Common myeloid progenitor, CD34-positive (primary cell): ENCODE measurements at regions not wholly inside any gene's neighbourhood (a gene's known extent, or its start where the extent isn't known, plus 50 kb on each side); places are given as distances from the start of the nearest gene placed in this dataset.
"Not testable (repeated sequence)": the region's sequence is repeated elsewhere in the genome, so short reads cannot be mapped to it uniquely, and the experiment has no call there.

Source experiments
- CTCF ChIA-PET: fragments of 350-600 bp; sonication (Branson Sonifier 250); formaldehyde crosslinking; loops from one replicate; lab custom pipeline; 2021; ENCODE audit warnings: antibody characterized with exemption; lab: Charles Lee
- POLR2A ChIA-PET: fragments of 350-600 bp; sonication (Branson Sonifier 250); formaldehyde crosslinking; loops from one replicate; lab custom pipeline; 2021; ENCODE audit warnings: antibody characterized with exemption; lab: Charles Lee
- DNase-seq, 3 donors: peaks; one replicate each; pipeline versions ENCODE4 v3.0.0 to v3.0.0-alpha.2; 2013
- H3K27ac ChIP-seq, 2 experiments: 1 replicate in 1 of 2; 2 replicates in 1 of 2; pipeline ENCODE4 v1.7.0; 2013; ENCODE audit warnings: inconsistent platforms in 2 of 2, low read length in 2 of 2, mild to moderate bottlenecking in 2 of 2, low read depth in 1 of 2, moderate library complexity in 1 of 2; ENCODE audit not compliant: severe bottlenecking in 2 of 2, insufficient read depth in 1 of 2, poor library complexity in 1 of 2
- H3K27me3 ChIP-seq, 5 experiments: replicated peaks in 2 of 5; 1 replicate in 3 of 5; 2 replicates in 2 of 5; pipeline versions ENCODE4 v1.6.1 to v1.7.0; 2013; ENCODE audit warnings: low read length in 4 of 5, mild to moderate bottlenecking in 2 of 5, moderate library complexity in 2 of 5, inconsistent platforms in 1 of 5; ENCODE audit not compliant: insufficient read depth in 5 of 5, control insufficient read depth in 4 of 5
- H3K36me3 ChIP-seq, 4 experiments: 1 replicate in 2 of 4; 2 replicates in 2 of 4; pipeline versions ENCODE4 v1.6.1 to v1.7.0; 2013; ENCODE audit warnings: low read length in 3 of 4, control low read depth in 1 of 4, mild to moderate bottlenecking in 1 of 4; ENCODE audit not compliant: control insufficient read depth in 4 of 4, insufficient read depth in 4 of 4
- H3K4me1 ChIP-seq, 4 experiments: 1 replicate in 3 of 4; 2 replicates in 1 of 4; pipeline versions ENCODE4 v1.6.1 to v1.7.1; 2013; ENCODE audit warnings: low read length in 3 of 4, mild to moderate bottlenecking in 3 of 4, control low read depth in 1 of 4, inconsistent platforms in 1 of 4, moderate library complexity in 1 of 4; ENCODE audit not compliant: control insufficient read depth in 4 of 4, insufficient read depth in 4 of 4; ENCODE audit errors: control extremely low read depth in 1 of 4
- H3K4me3 ChIP-seq, 7 experiments: 1 replicate in 4 of 7; 2 replicates in 3 of 7; pipeline versions ENCODE4 v1.5.1 to v1.7.0; 2013; ENCODE audit warnings: mild to moderate bottlenecking in 7 of 7, low read length in 6 of 7, moderate library complexity in 6 of 7, inconsistent platforms in 2 of 7, low read depth in 2 of 7, control low read depth in 1 of 7; ENCODE audit not compliant: insufficient read depth in 4 of 7, control insufficient read depth in 1 of 7; ENCODE audit errors: extremely low read depth in 1 of 7
- H3K9me3 ChIP-seq, 5 experiments: 1 replicate in 4 of 5; 2 replicates in 1 of 5; pipeline versions ENCODE4 v1.6.1 to v1.7.1; 2013; ENCODE audit warnings: low read length in 4 of 5, mild to moderate bottlenecking in 2 of 5, inconsistent platforms in 1 of 5, low read depth in 1 of 5, moderate library complexity in 1 of 5; ENCODE audit not compliant: control insufficient read depth in 4 of 5, insufficient read depth in 2 of 5; ENCODE audit errors: control extremely low read depth in 1 of 5
- WGBS: methylation state at CpG from one replicate; pipeline ENCODE4 v1.1.5; 2013; ENCODE audit not compliant: insufficient coverage; 5-methylcytosine and 5-hydroxymethylcytosine counted together

DNA sequence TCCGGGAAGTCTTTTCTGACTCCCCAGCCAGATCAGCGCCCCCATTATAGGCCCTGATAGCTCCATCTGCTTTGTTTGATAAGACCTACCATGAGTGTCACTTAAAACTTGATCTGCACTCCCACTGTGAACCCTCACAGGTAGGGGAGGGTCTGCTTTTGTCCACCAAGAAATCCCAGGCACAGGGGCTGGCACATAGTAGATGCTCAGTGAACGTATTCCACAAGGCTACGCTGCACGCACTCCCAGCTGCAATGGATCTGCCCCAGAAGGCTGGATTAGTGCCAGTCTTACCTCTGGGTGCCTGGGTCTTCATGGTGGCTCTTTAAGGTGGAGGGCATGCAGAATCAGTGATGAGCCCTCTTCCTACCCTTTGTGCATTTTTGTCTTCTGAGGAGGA is 447.1 kb downstream of the PTPRU start:
- Histone ChIP-seq H3K4me3 (no peak overlapping the region), H3K36me3 (no peaks in the 10 kb centered on the region), H3K9me3 (no peaks in the 10 kb centered on the region), H3K4me1 (peaks cover 2 to 7% (median 2%) of the 10 kb centered on the region in 4 experiments), H3K27ac (no peak overlapping the region), H3K27me3 (peaks cover 0 to 6% (median 0%) of the 10 kb centered on the region in 5 experiments)
- ChIA-PET CTCF (interaction anchor here (0.5 kb wide), 1 partner anchor 506 kb away, joined by 3 read pairs; no protein-coding TSS in a partner anchor), POLR2A (no interaction called here)
- no peak for DNase-seq
- WGBS, result 98% methylated on average over 5 of the region's 5 CpGs

DNA sequence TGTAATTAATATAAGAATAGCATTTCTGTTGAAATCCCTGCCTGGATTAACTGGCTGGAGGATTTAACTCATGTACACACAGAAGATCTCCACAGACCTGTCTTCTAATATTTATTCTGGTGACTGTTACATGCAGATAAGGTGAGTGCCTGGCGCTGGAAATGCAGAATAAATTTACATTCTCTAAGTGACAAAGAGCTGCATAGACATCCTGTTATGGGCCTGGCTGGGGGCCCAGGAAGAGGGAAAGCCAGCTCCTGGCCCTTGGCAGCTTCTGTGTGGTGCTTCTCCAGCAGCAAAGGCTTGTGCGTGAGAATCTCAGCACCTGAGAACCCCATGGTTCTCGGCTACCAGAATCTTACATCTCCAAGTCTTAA is 446.6 kb downstream of the PTPRU start:
- peaks cover 0 to 6% (median 0%) of the 10 kb centered on the region in 5 experiments for H3K27me3 ChIP-seq
- no peak for DNase-seq
- no peaks in the 10 kb centered on the region for H3K36me3 ChIP-seq
- no peaks in the 10 kb centered on the region for H3K9me3 ChIP-seq
- H3K4me3 ChIP-seq, result no peak overlapping the region
- POLR2A ChIA-PET, result no interaction called here
- H3K4me1 ChIP-seq, result peaks cover 0 to 4% (median 0%) of the 10 kb centered on the region in 4 experiments
- 29% methylated on average over 1 of the region's 3 CpGs for WGBS
- CTCF ChIA-PET, result interaction anchor here (0.5 kb wide), 1 partner anchor 505 kb away, joined by 3 read pairs; no protein-coding TSS in a partner anchor
- no peak overlapping the region for H3K27ac ChIP-seq

DNA sequence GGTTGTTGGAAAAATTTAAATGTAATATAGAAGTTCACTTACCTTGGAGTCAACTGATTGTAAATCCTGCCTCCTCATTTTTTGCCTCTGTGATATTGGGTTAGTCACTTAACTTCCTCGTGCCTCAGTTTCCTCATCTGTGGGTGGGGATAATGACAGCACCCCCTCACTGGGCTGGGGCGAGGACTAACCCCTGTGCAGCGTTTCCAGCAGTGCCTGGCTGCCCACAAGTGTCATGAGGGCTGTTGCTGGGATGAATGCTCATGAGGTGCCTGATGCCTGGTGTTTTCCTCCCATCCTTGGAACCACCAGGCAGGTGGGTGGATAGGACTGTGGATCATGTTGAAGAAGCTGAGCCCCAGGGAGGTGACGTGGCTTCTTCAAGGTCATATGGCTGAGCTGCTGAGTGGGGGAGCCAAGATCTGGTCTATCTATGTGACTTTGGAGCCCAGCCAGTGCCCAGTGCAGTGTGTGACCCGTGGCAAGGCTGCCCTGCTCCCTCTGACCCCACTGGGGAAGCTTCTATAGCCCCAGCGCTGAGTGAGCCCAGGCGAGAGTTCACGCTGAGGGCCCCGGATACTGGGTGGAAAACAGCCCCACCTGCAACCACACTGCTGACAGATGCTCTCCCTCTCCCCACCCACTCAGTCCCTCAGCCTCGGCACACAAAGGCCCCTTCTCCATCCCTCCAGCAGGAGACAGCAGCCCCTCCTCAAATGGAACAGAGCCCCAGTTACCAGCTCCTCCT is 446.0 kb downstream of the PTPRU start:
- H3K27me3 ChIP-seq, result peaks cover 0 to 6% (median 0%) of the 10 kb centered on the region in 5 experiments
- no peaks in the 10 kb centered on the region for H3K36me3 ChIP-seq
- ChIA-PET CTCF (no interaction called here), POLR2A (no interaction called here)
- no peak overlapping the region for H3K27ac ChIP-seq
- peaks cover 0 to 4% (median 0%) of the 10 kb centered on the region in 4 experiments for H3K4me1 ChIP-seq
- WGBS, result 78% methylated on average over 6 of the region's 10 CpGs
- DNase-seq, result no peak
- no peaks in the 10 kb centered on the region for H3K9me3 ChIP-seq
- no peak overlapping the region for H3K4me3 ChIP-seq

DNA sequence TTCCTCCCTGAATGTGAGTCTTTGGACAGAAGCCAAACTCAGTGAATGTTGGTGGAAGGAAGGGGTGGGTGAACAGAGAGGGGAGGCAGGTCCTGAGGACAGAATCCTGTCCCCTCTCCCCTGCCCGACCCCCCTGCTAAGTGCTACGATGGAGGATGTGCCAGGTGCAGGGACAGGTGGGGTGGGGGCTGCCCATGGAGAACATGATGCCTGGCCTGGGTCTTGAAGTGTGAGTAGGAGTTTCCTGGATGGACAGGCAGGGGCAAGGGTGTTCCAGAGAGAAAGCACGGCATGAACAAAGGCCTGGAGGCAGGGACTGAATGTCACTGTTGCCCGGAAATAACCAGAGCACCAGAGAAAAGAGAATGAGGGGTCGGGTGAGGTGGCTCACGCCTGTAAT is 445.1 kb downstream of the PTPRU start:
- H3K36me3 ChIP-seq, DNase-seq, H3K4me3 ChIP-seq, H3K27me3 ChIP-seq, H3K27ac ChIP-seq, CTCF ChIA-PET, POLR2A ChIA-PET, H3K4me1 ChIP-seq, H3K9me3 ChIP-seq: not testable (repeated sequence)
- WGBS, result 76% methylated on average over 2 of the region's 6 CpGs

DNA sequence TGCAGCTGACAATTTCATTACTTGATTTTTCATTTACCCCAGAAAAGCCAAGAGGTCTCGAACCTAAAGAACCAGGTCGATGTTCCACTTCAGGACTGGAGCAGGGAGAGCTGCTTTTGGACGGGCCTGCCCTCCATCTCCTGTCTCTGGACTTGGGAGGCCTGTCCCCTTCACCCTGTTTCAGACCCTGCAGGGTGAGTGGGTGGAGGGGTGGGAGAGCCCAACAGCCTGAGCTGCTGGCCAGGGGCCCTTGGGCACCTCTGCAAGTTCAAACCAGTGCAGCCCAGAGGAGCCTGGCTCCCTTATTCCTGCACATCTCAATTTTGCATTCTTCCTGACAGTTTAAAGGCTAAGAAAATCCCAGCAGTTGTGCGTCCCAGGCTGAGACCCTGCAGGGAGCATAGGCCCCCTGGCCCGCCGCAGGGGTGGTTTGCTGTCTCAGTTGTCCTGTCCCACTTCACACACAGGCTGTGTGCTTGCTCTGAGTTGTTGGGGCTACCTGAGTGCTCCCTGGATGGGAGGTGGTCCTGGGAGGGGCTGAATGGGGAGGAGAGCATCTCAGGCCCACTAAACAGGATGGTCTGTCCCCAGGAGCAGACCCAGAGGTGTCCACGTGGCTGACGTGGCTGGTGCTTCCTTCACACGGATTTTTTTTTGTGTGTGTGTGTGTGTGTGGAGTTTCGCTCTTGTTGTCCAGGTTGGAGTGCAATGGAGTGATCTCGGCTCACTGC is 443.7 kb downstream of the PTPRU start:
- 100% methylated on average over 5 of the region's 11 CpGs for WGBS
- ChIA-PET POLR2A (no interaction called here), CTCF (no interaction called here)

DNA sequence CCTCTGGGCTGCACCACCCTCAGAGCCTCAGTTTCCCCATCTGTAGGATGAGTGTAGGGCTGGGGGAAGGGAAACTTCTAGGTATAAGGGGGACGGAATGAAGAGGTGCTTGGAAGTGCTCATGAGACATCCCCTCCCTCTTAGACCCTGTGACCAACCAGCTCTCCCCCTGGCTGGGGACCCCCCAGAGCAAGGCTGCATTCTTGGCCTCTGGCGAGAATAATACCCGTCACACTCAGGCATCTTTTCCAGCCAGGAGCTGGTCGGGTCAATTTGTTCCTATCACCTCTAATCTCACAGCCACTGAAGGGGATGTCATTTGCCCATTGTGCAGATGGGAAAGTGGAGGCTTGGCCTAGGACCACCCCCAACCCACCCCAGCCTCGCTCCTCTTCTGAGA is 443.0 kb downstream of the PTPRU start:
- Histone ChIP-seq H3K36me3 (no peaks in the 10 kb centered on the region), H3K4me3 (no peak overlapping the region), H3K27me3 (no peaks in the 10 kb centered on the region), H3K4me1 (peaks cover 0 to 4% (median 0%) of the 10 kb centered on the region in 4 experiments), H3K27ac (no peak overlapping the region), H3K9me3 (no peaks in the 10 kb centered on the region)
- POLR2A ChIA-PET, result no interaction called here
- CTCF ChIA-PET, result no interaction called here
- 100% methylated on average over 3 of the region's 5 CpGs for WGBS
- DNase-seq, result no peak

More for the DNA sequence above, 443.7 kb downstream of the PTPRU start:
- Histone ChIP-seq H3K9me3 (no peaks in the 10 kb centered on the region), H3K27me3 (peaks cover 0 to 2% (median 0%) of the 10 kb centered on the region in 5 experiments), H3K27ac (no peak overlapping the region), H3K4me1 (peaks cover 0 to 4% (median 0%) of the 10 kb centered on the region in 4 experiments), H3K4me3 (no peak overlapping the region), H3K36me3 (no peaks in the 10 kb centered on the region)
- DNase-seq, result no peak
